ENCODE measurements at regions not wholly inside any gene's neighbourhood (a gene's known extent, or its start where the extent isn't known, plus 50 kb on each side); places are given as distances from the start of the nearest gene placed in this dataset.

DNA sequence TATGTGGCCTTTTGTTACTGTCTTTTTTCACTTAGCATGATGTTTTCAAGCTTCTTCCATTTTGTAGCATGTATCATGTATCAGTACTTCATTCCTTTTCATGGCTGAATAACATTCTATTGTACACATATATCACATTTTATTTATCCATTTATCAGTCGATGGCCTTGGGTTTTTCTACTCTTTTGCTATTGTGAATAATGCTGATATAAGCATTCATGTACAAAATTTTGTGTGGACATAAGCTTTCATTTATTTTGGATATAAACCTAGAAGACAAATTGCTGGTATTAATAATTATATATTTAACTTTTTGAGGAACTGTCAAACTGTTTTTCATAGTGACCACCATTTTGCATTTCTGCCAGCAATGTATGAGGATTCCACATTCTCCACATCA, 201.1 kb downstream of the ACTR3 start:
- TF ChIP-seq SIN3A (IDR thresholded peaks at IDR 0.05; ENCODE audit: borderline replicate concordance, insufficient read depth, low read length) (no peak), FOXP2 (optimal IDR thresholded peaks at IDR 0.05; ENCODE audit: borderline replicate concordance, extremely low read depth, extremely low read length, insufficient read depth) (no peak), TAF1 (IDR thresholded peaks at IDR 0.05; ENCODE audit: borderline replicate concordance, insufficient read depth, low read length) (no peak), POLR2AphosphoS5 (IDR thresholded peaks at IDR 0.05; ENCODE audit: low read depth, low read length) (no peak)
- TF ChIP-seq, protein P1, sequence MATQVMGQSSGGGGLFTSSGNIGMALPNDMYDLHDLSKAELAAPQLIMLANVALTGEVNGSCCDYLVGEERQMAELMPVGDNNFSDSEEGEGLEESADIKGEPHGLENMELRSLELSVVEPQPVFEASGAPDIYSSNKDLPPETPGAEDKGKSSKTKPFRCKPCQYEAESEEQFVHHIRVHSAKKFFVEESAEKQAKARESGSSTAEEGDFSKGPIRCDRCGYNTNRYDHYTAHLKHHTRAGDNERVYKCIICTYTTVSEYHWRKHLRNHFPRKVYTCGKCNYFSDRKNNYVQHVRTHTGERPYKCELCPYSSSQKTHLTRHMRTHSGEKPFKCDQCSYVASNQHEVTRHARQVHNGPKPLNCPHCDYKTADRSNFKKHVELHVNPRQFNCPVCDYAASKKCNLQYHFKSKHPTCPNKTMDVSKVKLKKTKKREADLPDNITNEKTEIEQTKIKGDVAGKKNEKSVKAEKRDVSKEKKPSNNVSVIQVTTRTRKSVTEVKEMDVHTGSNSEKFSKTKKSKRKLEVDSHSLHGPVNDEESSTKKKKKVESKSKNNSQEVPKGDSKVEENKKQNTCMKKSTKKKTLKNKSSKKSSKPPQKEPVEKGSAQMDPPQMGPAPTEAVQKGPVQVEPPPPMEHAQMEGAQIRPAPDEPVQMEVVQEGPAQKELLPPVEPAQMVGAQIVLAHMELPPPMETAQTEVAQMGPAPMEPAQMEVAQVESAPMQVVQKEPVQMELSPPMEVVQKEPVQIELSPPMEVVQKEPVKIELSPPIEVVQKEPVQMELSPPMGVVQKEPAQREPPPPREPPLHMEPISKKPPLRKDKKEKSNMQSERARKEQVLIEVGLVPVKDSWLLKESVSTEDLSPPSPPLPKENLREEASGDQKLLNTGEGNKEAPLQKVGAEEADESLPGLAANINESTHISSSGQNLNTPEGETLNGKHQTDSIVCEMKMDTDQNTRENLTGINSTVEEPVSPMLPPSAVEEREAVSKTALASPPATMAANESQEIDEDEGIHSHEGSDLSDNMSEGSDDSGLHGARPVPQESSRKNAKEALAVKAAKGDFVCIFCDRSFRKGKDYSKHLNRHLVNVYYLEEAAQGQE (IDR thresholded peaks at IDR 0.05; ENCODE audit: insufficient read depth in 1 of 2, low read depth in 2 of 2, low read length in 2 of 2): no peak

DNA sequence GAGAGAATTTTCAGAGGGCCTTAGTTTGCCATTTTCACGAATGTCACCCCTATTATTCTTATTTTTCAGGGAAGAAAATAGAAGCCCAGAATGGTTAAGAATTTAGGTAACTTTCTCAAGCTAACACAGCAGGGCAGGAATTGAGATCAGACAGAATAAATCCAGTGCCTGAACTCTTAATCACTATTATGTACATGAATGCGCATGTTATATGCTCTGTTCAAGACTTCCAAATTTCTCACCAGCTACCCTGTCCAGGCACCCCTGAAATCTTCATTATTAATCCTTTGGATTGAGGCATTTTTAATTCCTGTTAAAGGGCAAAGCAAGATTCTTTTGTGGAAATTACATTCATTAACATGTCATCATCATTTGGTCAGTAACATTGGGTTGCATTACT, 218.4 kb downstream of the ACTR3 start:
- no peak for TF ChIP-seq SIN3A (IDR thresholded peaks at IDR 0.05; ENCODE audit: borderline replicate concordance, insufficient read depth, low read length)
- no peak for TF ChIP-seq POLR2AphosphoS5 (IDR thresholded peaks at IDR 0.05; ENCODE audit: low read depth, low read length)
- TF ChIP-seq, protein P1 (IDR thresholded peaks at IDR 0.05; ENCODE audit: insufficient read depth in 1 of 2, low read depth in 2 of 2, low read length in 2 of 2): no peak
- no peak for TF ChIP-seq TAF1 (IDR thresholded peaks at IDR 0.05; ENCODE audit: borderline replicate concordance, insufficient read depth, low read length)
- TF ChIP-seq FOXP2 (optimal IDR thresholded peaks at IDR 0.05; ENCODE audit: borderline replicate concordance, extremely low read depth, extremely low read length, insufficient read depth): no peak

DNA sequence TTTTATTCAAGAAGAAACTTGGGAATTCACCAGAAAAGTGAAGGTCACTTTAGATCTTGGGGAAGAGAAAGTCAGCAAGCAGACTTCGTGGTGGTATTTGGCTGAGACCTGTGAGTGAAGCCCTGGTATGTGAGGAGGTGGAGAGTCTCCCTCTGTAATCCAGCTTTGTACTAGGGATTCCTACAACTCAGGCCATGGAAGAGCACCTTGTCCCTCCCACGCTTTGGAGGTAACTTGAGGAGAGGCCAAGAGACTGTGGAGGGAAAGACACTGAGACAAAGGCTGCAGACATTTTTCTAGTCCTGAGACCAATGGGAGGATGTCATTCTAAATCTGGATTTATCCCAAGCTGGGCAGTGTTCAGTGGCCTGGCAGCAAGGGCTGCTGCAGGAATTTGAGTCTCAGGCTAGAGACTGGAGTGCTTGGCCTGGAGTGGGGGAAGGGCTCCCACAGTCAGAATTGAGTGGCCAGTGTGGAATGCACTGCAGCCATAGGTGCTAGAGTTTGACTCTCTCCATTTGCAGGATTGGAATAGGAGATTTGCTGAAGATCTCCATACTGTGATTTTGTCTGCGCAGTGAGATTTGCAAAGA, 219.0 kb downstream of the ACTR3 start:
- TF ChIP-seq FOXP2 (optimal IDR thresholded peaks at IDR 0.05; ENCODE audit: borderline replicate concordance, extremely low read depth, extremely low read length, insufficient read depth): no peak
- TF ChIP-seq POLR2AphosphoS5 (IDR thresholded peaks at IDR 0.05; ENCODE audit: low read depth, low read length): no peak
- TF ChIP-seq TAF1 (IDR thresholded peaks at IDR 0.05; ENCODE audit: borderline replicate concordance, insufficient read depth, low read length): no peak
- no peak for TF ChIP-seq SIN3A (IDR thresholded peaks at IDR 0.05; ENCODE audit: borderline replicate concordance, insufficient read depth, low read length)
- TF ChIP-seq, protein P1 (IDR thresholded peaks at IDR 0.05; ENCODE audit: insufficient read depth in 1 of 2, low read depth in 2 of 2, low read length in 2 of 2): no peak

DNA sequence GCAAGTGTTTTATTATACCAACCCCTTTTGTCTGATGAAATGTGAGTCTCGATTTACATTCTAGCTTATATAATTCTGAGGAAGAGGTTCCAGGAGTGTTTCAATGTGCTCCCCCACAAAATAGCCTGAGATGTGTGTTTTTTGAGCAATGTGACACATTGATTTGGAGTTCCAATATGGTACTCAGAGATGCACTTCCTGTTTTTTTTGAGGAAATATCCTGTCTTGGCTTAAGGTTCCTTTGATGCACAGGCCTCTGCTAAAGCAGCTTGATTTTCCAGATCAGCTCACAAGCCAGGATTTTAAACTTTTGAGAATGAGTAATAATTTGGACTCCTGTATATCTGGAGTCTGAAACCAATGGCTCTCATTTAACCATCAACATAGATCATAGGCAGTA, 221.4 kb downstream of the ACTR3 start:
- no peak for TF ChIP-seq FOXP2 (optimal IDR thresholded peaks at IDR 0.05; ENCODE audit: borderline replicate concordance, extremely low read depth, extremely low read length, insufficient read depth)
- no peak for TF ChIP-seq SIN3A (IDR thresholded peaks at IDR 0.05; ENCODE audit: borderline replicate concordance, insufficient read depth, low read length)
- TF ChIP-seq, protein P1 (IDR thresholded peaks at IDR 0.05; ENCODE audit: insufficient read depth in 1 of 2, low read depth in 2 of 2, low read length in 2 of 2): no peak
- no peak for TF ChIP-seq POLR2AphosphoS5 (IDR thresholded peaks at IDR 0.05; ENCODE audit: low read depth, low read length)
- TF ChIP-seq TAF1 (IDR thresholded peaks at IDR 0.05; ENCODE audit: borderline replicate concordance, insufficient read depth, low read length): no peak
